Fibroblast of the aortic adventitia (primary cell): ENCODE measurements at regions not wholly inside any gene's neighbourhood (a gene's known extent, or its start where the extent isn't known, plus 50 kb on each side); places are given as distances from the start of the nearest gene placed in this dataset.

Experiments
- DNase-seq: peaks from one replicate; pipeline ENCODE4 v3.0.0-alpha.2; 2010; ENCODE audit warnings: low read depth
- H3K4me3 ChIP-seq: 2 replicates; pipeline ENCODE4 v1.5.1; 2011; ENCODE audit warnings: low read depth, mild to moderate bottlenecking, control low read depth, low read length, moderate library complexity
- CTCF ChIP-seq: IDR thresholded peaks from 2 replicates; pipeline ENCODE4 v1.5.1; 2011; ENCODE audit warnings: mild to moderate bottlenecking, low read length, control low read depth, inconsistent platforms; ENCODE audit not compliant: insufficient read depth

- no peak for TF ChIP-seq CTCF
- H3K4me3 ChIP-seq = no peak overlapping the region
- DNase-seq = no peak
Measured at GRCh38 chr2:122000556-122001340, 245.3 kb downstream of the TSN start.

- TF ChIP-seq CTCF = no peak
- DNase-seq = no peak
- H3K4me3 ChIP-seq = no peak overlapping the region
Measured at GRCh38 chr2:122001441-122001874, 246.0 kb downstream of the TSN start.

GRCh38 chr2:122003196-122003940 is 247.9 kb downstream of the TSN start:
- DNase-seq = no peak
- TF ChIP-seq CTCF = no peak
- H3K4me3 ChIP-seq = no peak overlapping the region

- no peak for DNase-seq
- TF ChIP-seq CTCF = no peak
- no peak overlapping the region for H3K4me3 ChIP-seq
Measured at GRCh38 chr2:122007126-122007525, 251.7 kb downstream of the TSN start.

- DNase-seq = no peak
- no peak for TF ChIP-seq CTCF
- no peak overlapping the region for H3K4me3 ChIP-seq
Measured at GRCh38 chr2:122007577-122007976, 252.1 kb downstream of the TSN start.

GRCh38 chr2:122009561-122009960 is 254.1 kb downstream of the TSN start:
- no peak overlapping the region for H3K4me3 ChIP-seq
- no peak for DNase-seq
- TF ChIP-seq CTCF = no peak
